ENCODE measurements at regions not wholly inside any gene's neighbourhood (a gene's known extent, or its start where the extent isn't known, plus 50 kb on each side); places are given as distances from the start of the nearest gene placed in this dataset.

DNA sequence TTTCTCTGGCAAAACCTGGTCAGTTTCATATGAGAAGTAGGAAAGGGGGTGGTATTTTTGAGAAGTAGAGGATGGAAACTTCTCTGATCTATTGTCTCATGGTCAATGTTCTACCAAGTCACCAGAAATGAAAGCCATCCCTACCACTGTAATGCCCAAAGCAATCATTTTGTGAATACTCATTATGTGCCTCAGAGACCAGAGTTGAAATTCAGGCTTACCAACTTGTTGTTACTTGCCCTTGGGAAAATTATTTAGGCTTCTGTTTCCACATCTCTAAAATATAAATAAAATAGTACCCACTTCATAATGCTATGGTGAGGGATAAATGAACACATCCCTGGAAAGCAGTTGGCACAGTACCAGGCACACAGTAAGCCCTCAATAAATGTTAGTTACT lies 723.7 kb upstream of the TBX3 start:
- BruUV-seq (replicated peaks), result no TSS peak
- TF ChIP-seq, protein P1, sequence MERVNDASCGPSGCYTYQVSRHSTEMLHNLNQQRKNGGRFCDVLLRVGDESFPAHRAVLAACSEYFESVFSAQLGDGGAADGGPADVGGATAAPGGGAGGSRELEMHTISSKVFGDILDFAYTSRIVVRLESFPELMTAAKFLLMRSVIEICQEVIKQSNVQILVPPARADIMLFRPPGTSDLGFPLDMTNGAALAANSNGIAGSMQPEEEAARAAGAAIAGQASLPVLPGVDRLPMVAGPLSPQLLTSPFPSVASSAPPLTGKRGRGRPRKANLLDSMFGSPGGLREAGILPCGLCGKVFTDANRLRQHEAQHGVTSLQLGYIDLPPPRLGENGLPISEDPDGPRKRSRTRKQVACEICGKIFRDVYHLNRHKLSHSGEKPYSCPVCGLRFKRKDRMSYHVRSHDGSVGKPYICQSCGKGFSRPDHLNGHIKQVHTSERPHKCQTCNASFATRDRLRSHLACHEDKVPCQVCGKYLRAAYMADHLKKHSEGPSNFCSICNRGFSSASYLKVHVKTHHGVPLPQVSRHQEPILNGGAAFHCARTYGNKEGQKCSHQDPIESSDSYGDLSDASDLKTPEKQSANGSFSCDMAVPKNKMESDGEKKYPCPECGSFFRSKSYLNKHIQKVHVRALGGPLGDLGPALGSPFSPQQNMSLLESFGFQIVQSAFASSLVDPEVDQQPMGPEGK (CRISPR knock-in tag; IDR thresholded peaks at IDR 0.05; ENCODE audit: borderline replicate concordance), result no peak
- TF ChIP-seq KLF6 (CRISPR knock-in tag; IDR thresholded peaks at IDR 0.05; ENCODE audit: borderline replicate concordance) (no peak), RUNX1 (IDR thresholded peaks at IDR 0.05; ENCODE audit: low read depth) (no peak), ZNF239 (CRISPR knock-in tag; IDR thresholded peaks at IDR 0.05) (no peak), RBBP5 (IDR thresholded peaks at IDR 0.05; ENCODE audit: borderline replicate concordance, insufficient read depth, low read length, poor library complexity, severe bottlenecking) (no peak), PRMT5 (CRISPR knock-in tag; IDR thresholded peaks at IDR 0.05) (no peak), ZZZ3 (IDR thresholded peaks at IDR 0.05) (no peak), NCOA2 (IDR thresholded peaks at IDR 0.05; ENCODE audit: partially characterized antibody in 2 of 2) (no peak), ZBTB17 (CRISPR knock-in tag; IDR thresholded peaks at IDR 0.05) (no peak), GTF2F1 (IDR thresholded peaks at IDR 0.05; ENCODE audit: low read depth, low read length) (no peak), SIRT6 (IDR thresholded peaks at IDR 0.05; ENCODE audit: low read depth, low read length) (no peak)
- TF ChIP-seq, protein P2, sequence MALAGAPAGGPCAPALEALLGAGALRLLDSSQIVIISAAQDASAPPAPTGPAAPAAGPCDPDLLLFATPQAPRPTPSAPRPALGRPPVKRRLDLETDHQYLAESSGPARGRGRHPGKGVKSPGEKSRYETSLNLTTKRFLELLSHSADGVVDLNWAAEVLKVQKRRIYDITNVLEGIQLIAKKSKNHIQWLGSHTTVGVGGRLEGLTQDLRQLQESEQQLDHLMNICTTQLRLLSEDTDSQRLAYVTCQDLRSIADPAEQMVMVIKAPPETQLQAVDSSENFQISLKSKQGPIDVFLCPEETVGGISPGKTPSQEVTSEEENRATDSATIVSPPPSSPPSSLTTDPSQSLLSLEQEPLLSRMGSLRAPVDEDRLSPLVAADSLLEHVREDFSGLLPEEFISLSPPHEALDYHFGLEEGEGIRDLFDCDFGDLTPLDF (CRISPR knock-in tag; IDR thresholded peaks at IDR 0.05), result no peak
- TF ChIP-seq, protein P3, sequence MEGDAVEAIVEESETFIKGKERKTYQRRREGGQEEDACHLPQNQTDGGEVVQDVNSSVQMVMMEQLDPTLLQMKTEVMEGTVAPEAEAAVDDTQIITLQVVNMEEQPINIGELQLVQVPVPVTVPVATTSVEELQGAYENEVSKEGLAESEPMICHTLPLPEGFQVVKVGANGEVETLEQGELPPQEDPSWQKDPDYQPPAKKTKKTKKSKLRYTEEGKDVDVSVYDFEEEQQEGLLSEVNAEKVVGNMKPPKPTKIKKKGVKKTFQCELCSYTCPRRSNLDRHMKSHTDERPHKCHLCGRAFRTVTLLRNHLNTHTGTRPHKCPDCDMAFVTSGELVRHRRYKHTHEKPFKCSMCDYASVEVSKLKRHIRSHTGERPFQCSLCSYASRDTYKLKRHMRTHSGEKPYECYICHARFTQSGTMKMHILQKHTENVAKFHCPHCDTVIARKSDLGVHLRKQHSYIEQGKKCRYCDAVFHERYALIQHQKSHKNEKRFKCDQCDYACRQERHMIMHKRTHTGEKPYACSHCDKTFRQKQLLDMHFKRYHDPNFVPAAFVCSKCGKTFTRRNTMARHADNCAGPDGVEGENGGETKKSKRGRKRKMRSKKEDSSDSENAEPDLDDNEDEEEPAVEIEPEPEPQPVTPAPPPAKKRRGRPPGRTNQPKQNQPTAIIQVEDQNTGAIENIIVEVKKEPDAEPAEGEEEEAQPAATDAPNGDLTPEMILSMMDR (IDR thresholded peaks at IDR 0.05 in 2 of 3, conservative IDR thresholded peaks at IDR 0.05 in 1 of 3; ENCODE audit: insufficient read depth in 2 of 3, low read depth in 1 of 3, low read length in 3 of 3), result no peak
- TF ChIP-seq, protein P4, sequence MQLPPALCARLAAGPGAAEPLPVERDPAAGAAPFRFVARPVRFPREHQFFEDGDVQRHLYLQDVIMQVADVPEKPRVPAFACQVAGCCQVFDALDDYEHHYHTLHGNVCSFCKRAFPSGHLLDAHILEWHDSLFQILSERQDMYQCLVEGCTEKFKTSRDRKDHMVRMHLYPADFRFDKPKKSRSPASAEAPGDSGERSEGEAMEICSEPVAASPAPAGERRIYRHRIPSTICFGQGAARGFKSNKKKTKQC (CRISPR knock-in tag; IDR thresholded peaks at IDR 0.05), result no peak
- FAIRE-seq (no peak), ATAC-seq (no peak), DNase-seq (ENCODE audit: extremely low read depth in 1 of 4, low spot score in 3 of 4) (no peak)
- no peak overlapping the region for H3K4me3 ChIP-seq
- H3K27ac ChIP-seq (ENCODE audit: extremely low read depth, low read depth, low read length), result no peak overlapping the region
- no peak overlapping the region for H3K4me2 ChIP-seq (ENCODE audit: insufficient read depth, low read length)
- ChIA-PET CTCF (ENCODE audit: low intra/inter-chr PET ratio) (no interaction called here), POLR2A (no interaction called here)
- no peaks in the 10 kb centered on the region for H3K9me1 ChIP-seq (ENCODE audit: control insufficient read depth, insufficient read depth, low read length)
- no peaks in the 10 kb centered on the region for H3K9me3 ChIP-seq (replicated peaks; ENCODE audit: control insufficient read depth, insufficient read depth, low read depth, low read length)
- no peaks in the 10 kb centered on the region for H3K27me3 ChIP-seq (ENCODE audit: control insufficient read depth in 2 of 2, insufficient read depth in 2 of 2, low read length in 2 of 2)
- H3K79me2 ChIP-seq (ENCODE audit: control insufficient read depth, insufficient read depth, low read length), result no peaks in the 10 kb centered on the region
- in situ Hi-C loops (cut with MboI), result no loop called here
- H3K36me3 ChIP-seq (ENCODE audit: control insufficient read depth, insufficient read depth, low read length), result no peaks in the 10 kb centered on the region
- no peak overlapping the region for H3K9ac ChIP-seq (ENCODE audit: insufficient read depth in 1 of 2, low read depth in 2 of 2, low read length in 2 of 2)
- H3K4me1 ChIP-seq (replicated peaks in 1 of 2; ENCODE audit: control insufficient read depth in 2 of 2, insufficient read depth in 2 of 2, low read length in 2 of 2), result no peaks in the 10 kb centered on the region
- intact Hi-C loops (cut with micrococcal nuclease), result no loop called here
- H4K20me1 ChIP-seq (replicated peaks; ENCODE audit: control insufficient read depth, insufficient read depth, low read length), result no peaks in the 10 kb centered on the region
- no peak overlapping the region for H2AFZ ChIP-seq (ENCODE audit: low read depth, low read length)

Data from K562 (cell line).